Neural cell (in vitro differentiated cells): ENCODE measurements at regions not wholly inside any gene's neighbourhood (a gene's known extent, or its start where the extent isn't known, plus 50 kb on each side); places are given as distances from the start of the nearest gene placed in this dataset.

ENCODE experiments used
- H2AFZ ChIP-seq: fragments of 200-600, 300-800 bp; sonication (generic), shearing (Covaris generic); 2 replicates; pipeline ENCODE4 v1.6.0; 2014; ENCODE audit warnings: low read depth, mild to moderate bottlenecking, antibody characterized with exemption, low read length, moderate library complexity
- H3F3A ChIP-seq: fragments of 200-600 bp; shearing (Covaris generic); 2 replicates; pipeline ENCODE4 v1.6.1; 2016; ENCODE audit warnings: mild to moderate bottlenecking, moderate library complexity, mixed read lengths, antibody characterized with exemption, low read length; ENCODE audit not compliant: insufficient read depth, poor library complexity, severe bottlenecking
- H3K27ac ChIP-seq: fragments of 200-600, 300-800 bp; sonication (generic), shearing (Covaris generic); 2 replicates; pipeline ENCODE4 v1.5.1; 2014; ENCODE audit warnings: mild to moderate bottlenecking, low read length, moderate library complexity
- H3K27me3 ChIP-seq: fragments of 300-800, 200-600 bp; sonication (generic), shearing (Covaris generic); 2 replicates; pipeline ENCODE4 v1.6.0; 2014; ENCODE audit warnings: mild to moderate bottlenecking, low read depth, low read length, moderate library complexity; ENCODE audit not compliant: insufficient read depth
- H3K36me3 ChIP-seq: fragments of 300-800, 200-600 bp; sonication (generic), shearing (Covaris generic); 2 replicates; pipeline ENCODE4 v1.5.1; 2014; ENCODE audit warnings: mild to moderate bottlenecking, antibody characterized with exemption, low read length, moderate library complexity; ENCODE audit not compliant: insufficient read depth
- H3K4me2 ChIP-seq: fragments of 300-800, 200-600 bp; sonication (generic), shearing (Covaris generic); 2 replicates; pipeline ENCODE4 v1.6.0; 2014; ENCODE audit warnings: mild to moderate bottlenecking, low read length
- H3K4me3 ChIP-seq: fragments of 300-800, 200-600 bp; sonication (generic), shearing (Covaris generic); 2 replicates; pipeline ENCODE4 v1.5.1; 2014; ENCODE audit warnings: mild to moderate bottlenecking, low read length, moderate library complexity
- H3K79me2 ChIP-seq: fragments of 200-600 bp; shearing (Covaris generic); replicated peaks from 2 replicates; pipeline ENCODE4 v1.6.0; 2014; ENCODE audit warnings: mild to moderate bottlenecking, low read length, moderate library complexity; ENCODE audit not compliant: insufficient read depth
- H3K9ac ChIP-seq: fragments of 300-800, 200-600 bp; sonication (generic), shearing (Covaris generic); 2 replicates; pipeline ENCODE4 v1.6.1; 2016; ENCODE audit warnings: mild to moderate bottlenecking, low read length, mixed read lengths
- H3K9me2 ChIP-seq: fragments of 200-600 bp; shearing (Covaris generic); 2 replicates; pipeline ENCODE4 v1.6.1; 2016; ENCODE audit warnings: mild to moderate bottlenecking, low read length, mixed read lengths; ENCODE audit not compliant: insufficient read depth
- H3K9me3 ChIP-seq: fragments of 200-600, 300-800 bp; sonication (generic), shearing (Covaris generic); 2 replicates; pipeline ENCODE4 v1.6.1; 2016; ENCODE audit warnings: mild to moderate bottlenecking, mixed run types, low read length, moderate library complexity, mixed read lengths
- H4K20me1 ChIP-seq: fragments of 200-600 bp; shearing (Covaris generic); 2 replicates; pipeline ENCODE4 v1.6.1; 2016; ENCODE audit warnings: mild to moderate bottlenecking, mixed run types; ENCODE audit not compliant: insufficient read depth
- EP300 ChIP-seq: fragments of 450-650 bp; conservative IDR thresholded peaks from 2 replicates; pipeline ENCODE4 v1.6.1; 2014; ENCODE audit warnings: antibody characterized with exemption, mild to moderate bottlenecking, moderate library complexity; ENCODE audit not compliant: poor library complexity, severe bottlenecking
- EZH2 ChIP-seq: fragments of 200-600, 300-800 bp; shearing (Covaris generic), sonication (generic); IDR thresholded peaks from 2 replicates; pipeline ENCODE4 v1.6.1; 2014; ENCODE audit warnings: antibody characterized with exemption, low read length, borderline replicate concordance, mild to moderate bottlenecking; ENCODE audit not compliant: insufficient read depth, poor library complexity, severe bottlenecking
- MXI1 ChIP-seq: fragments of 450-650 bp; conservative IDR thresholded peaks from 2 replicates; pipeline ENCODE4 v1.6.1; 2014; ENCODE audit warnings: antibody characterized with exemption, mild to moderate bottlenecking; ENCODE audit not compliant: poor library complexity, severe bottlenecking
- POLR2AphosphoS5 ChIP-seq: IDR thresholded peaks from 2 replicates; pipeline ENCODE4 v1.6.1; 2012
- RAD21 ChIP-seq: fragments of 450-650 bp; conservative IDR thresholded peaks from 2 replicates; pipeline ENCODE4 v1.6.1; 2014; ENCODE audit warnings: antibody characterized with exemption, mild to moderate bottlenecking, moderate library complexity
- SMC3 ChIP-seq: fragments of 450-650 bp; conservative IDR thresholded peaks from 2 replicates; pipeline ENCODE4 v1.6.1; 2014; ENCODE audit warnings: antibody characterized with exemption, mild to moderate bottlenecking, moderate library complexity; ENCODE audit not compliant: poor library complexity
- TAF1 ChIP-seq: IDR thresholded peaks from 2 replicates; pipeline ENCODE4 v1.6.1; 2012; ENCODE audit warnings: low read depth
- TF ChIP-seq, protein P1 (sequence below): fragments of 450-650 bp; IDR thresholded peaks from 2 replicates; pipeline ENCODE4 v1.5.1; 2014; ENCODE audit warnings: antibody characterized with exemption, mild to moderate bottlenecking, moderate library complexity; ENCODE audit not compliant: poor library complexity, severe bottlenecking
- TF ChIP-seq, protein P2 (sequence below): IDR thresholded peaks from 2 replicates; pipeline ENCODE4 v1.6.1; 2012; ENCODE audit warnings: borderline replicate concordance

DNA sequence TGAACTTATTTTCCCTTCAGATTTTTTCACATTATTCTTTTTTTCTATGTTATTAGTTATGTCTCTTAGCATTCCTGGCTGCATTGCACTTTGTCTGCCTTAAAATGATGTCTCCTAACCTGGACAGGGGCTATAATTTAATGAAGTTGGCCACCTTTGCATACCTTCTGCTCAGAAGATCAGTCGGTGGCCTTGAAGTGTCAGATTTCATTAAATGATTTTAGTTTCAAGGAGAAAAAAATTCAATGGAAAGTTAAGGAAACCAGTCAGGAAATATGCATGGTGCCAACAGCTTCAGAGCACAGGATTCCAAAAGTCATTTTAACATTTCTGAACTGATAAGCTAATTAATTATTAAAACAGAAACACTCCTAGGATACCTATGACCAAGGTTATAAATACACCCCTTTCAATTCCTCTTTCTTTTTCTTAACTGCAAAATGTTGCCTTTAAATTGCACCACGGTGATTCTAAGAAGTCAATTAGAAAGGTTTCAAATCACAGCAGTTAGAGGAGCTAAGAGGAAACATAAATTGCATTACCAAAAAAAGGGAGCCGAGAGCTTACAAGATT, 533.4 kb downstream of the KCNJ2 start:
- H3F3A ChIP-seq, result no peaks in the 10 kb centered on the region
- no peaks in the 10 kb centered on the region for H3K27me3 ChIP-seq
- H3K27ac ChIP-seq, result no peak overlapping the region
- H4K20me1 ChIP-seq, result no peaks in the 10 kb centered on the region
- H3K9me3 ChIP-seq, result no peaks in the 10 kb centered on the region
- TF ChIP-seq EZH2 (no peak), SMC3 (no peak), MXI1 (no peak), EP300 (no peak), TAF1 (no peak), RAD21 (no peak), POLR2AphosphoS5 (no peak)
- TF ChIP-seq, protein P1, sequence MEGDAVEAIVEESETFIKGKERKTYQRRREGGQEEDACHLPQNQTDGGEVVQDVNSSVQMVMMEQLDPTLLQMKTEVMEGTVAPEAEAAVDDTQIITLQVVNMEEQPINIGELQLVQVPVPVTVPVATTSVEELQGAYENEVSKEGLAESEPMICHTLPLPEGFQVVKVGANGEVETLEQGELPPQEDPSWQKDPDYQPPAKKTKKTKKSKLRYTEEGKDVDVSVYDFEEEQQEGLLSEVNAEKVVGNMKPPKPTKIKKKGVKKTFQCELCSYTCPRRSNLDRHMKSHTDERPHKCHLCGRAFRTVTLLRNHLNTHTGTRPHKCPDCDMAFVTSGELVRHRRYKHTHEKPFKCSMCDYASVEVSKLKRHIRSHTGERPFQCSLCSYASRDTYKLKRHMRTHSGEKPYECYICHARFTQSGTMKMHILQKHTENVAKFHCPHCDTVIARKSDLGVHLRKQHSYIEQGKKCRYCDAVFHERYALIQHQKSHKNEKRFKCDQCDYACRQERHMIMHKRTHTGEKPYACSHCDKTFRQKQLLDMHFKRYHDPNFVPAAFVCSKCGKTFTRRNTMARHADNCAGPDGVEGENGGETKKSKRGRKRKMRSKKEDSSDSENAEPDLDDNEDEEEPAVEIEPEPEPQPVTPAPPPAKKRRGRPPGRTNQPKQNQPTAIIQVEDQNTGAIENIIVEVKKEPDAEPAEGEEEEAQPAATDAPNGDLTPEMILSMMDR, result no peak
- TF ChIP-seq, protein P2, sequence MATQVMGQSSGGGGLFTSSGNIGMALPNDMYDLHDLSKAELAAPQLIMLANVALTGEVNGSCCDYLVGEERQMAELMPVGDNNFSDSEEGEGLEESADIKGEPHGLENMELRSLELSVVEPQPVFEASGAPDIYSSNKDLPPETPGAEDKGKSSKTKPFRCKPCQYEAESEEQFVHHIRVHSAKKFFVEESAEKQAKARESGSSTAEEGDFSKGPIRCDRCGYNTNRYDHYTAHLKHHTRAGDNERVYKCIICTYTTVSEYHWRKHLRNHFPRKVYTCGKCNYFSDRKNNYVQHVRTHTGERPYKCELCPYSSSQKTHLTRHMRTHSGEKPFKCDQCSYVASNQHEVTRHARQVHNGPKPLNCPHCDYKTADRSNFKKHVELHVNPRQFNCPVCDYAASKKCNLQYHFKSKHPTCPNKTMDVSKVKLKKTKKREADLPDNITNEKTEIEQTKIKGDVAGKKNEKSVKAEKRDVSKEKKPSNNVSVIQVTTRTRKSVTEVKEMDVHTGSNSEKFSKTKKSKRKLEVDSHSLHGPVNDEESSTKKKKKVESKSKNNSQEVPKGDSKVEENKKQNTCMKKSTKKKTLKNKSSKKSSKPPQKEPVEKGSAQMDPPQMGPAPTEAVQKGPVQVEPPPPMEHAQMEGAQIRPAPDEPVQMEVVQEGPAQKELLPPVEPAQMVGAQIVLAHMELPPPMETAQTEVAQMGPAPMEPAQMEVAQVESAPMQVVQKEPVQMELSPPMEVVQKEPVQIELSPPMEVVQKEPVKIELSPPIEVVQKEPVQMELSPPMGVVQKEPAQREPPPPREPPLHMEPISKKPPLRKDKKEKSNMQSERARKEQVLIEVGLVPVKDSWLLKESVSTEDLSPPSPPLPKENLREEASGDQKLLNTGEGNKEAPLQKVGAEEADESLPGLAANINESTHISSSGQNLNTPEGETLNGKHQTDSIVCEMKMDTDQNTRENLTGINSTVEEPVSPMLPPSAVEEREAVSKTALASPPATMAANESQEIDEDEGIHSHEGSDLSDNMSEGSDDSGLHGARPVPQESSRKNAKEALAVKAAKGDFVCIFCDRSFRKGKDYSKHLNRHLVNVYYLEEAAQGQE, result no peak
- H3K4me3 ChIP-seq, result no peak overlapping the region
- H3K36me3 ChIP-seq, result no peaks in the 10 kb centered on the region
- H3K79me2 ChIP-seq, result no peaks in the 10 kb centered on the region
- no peak overlapping the region for H3K9ac ChIP-seq
- no peak overlapping the region for H3K4me2 ChIP-seq
- H3K9me2 ChIP-seq, result no peaks in the 10 kb centered on the region
- H2AFZ ChIP-seq, result no peak overlapping the region

DNA sequence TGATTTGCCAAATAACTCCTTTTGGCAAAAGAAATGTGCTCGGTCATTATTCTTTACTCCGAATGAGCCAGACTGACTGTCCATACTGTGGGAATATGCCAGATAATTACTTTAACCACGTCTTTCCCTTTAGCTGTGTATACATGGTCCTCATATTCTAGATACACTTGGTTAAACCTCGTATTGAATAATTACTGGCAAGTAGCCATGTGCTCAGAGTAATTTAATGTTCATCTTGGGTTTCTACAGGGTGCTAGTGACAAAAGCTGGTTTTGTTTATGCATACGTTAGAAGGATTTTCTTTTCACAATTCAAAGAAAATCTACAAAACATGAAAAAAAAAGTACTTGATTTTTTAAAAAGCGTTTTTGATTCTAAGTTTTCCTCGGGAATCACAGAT, 540.3 kb downstream of the KCNJ2 start:
- no peaks in the 10 kb centered on the region for H4K20me1 ChIP-seq
- no peaks in the 10 kb centered on the region for H3K9me2 ChIP-seq
- H3K9me3 ChIP-seq, result no peaks in the 10 kb centered on the region
- no peaks in the 10 kb centered on the region for H3K79me2 ChIP-seq
- H2AFZ ChIP-seq, result no peak overlapping the region
- TF ChIP-seq MXI1 (no peak), SMC3 (no peak), TAF1 (no peak), RAD21 (no peak), EP300 (no peak), POLR2AphosphoS5 (no peak), EZH2 (no peak)
- TF ChIP-seq, protein P2, result no peak
- TF ChIP-seq, protein P1, result no peak
- no peaks in the 10 kb centered on the region for H3F3A ChIP-seq
- no peak overlapping the region for H3K4me2 ChIP-seq
- H3K4me3 ChIP-seq, result no peak overlapping the region
- no peak overlapping the region for H3K9ac ChIP-seq
- H3K27ac ChIP-seq, result no peak overlapping the region
- no peaks in the 10 kb centered on the region for H3K36me3 ChIP-seq
- no peaks in the 10 kb centered on the region for H3K27me3 ChIP-seq
